Heart left ventricle (tissue), 16 donors: ENCODE measurements at regions not wholly inside any gene's neighbourhood (a gene's known extent, or its start where the extent isn't known, plus 50 kb on each side); places are given as distances from the start of the nearest gene placed in this dataset.

Experiments used
- ATAC-seq, 4 donors: fragments of 200-7000 bp; cut with Tn5 transposase; one replicate each; pipeline ENCODE4 v1.9.1; 2020 to 2022; ENCODE audit warnings: moderate library complexity in 4 of 4, mild to moderate bottlenecking in 3 of 4, moderate number of reproducible peaks in 1 of 4
- DNase-seq, 5 donors: peaks; one replicate each; pipeline ENCODE4 v3.0.0-alpha.2; 2020
- H3K27ac ChIP-seq, 12 donors: fragments of 200-600 bp; sonication (generic) in 4 of 12; one replicate each; pipeline versions ENCODE4 v1.5.0 to v1.8.0; 2016 to 2022; ENCODE audit warnings: mild to moderate bottlenecking in 2 of 12
- H3K27me3 ChIP-seq, 9 donors: fragments of 200-600 bp; sonication (generic) in 2 of 9; one replicate each; pipeline versions ENCODE4 v1.5.1 to v1.8.0; 2016 to 2022; ENCODE audit warnings: mild to moderate bottlenecking in 3 of 9
- H3K36me3 ChIP-seq, 9 donors: fragments of 200-600 bp; sonication (generic) in 2 of 9; one replicate each; pipeline versions ENCODE4 v1.5.0 to v1.8.0; 2018 to 2022; ENCODE audit warnings: mild to moderate bottlenecking in 2 of 9
- H3K4me1 ChIP-seq, 12 donors: fragments of 200-600 bp; sonication (generic) in 4 of 12; one replicate each; pipeline versions ENCODE4 v1.5.0 to v1.8.0; 2016 to 2022; ENCODE audit warnings: mild to moderate bottlenecking in 3 of 12
- H3K4me3 ChIP-seq, 12 donors: fragments of 200-600 bp; sonication (generic) in 4 of 12; one replicate each; pipeline versions ENCODE4 v1.5.0 to v1.8.0; 2017 to 2022; ENCODE audit warnings: mild to moderate bottlenecking in 9 of 12, moderate library complexity in 4 of 12
- H3K9me3 ChIP-seq, 12 donors: fragments of 200-600 bp; sonication (generic) in 4 of 12; one replicate each; pipeline versions ENCODE4 v1.5.0 to v1.8.0; 2016 to 2022; ENCODE audit warnings: mild to moderate bottlenecking in 1 of 12
- CTCF ChIP-seq, 12 donors: fragments of 200-600 bp; sonication (generic) in 4 of 12; IDR thresholded peaks; one replicate each; pipeline versions ENCODE4 v1.5.0 to v1.8.0; 2018 to 2022; ENCODE audit warnings: antibody characterized with exemption in 12 of 12, mild to moderate bottlenecking in 5 of 12
- POLR2A ChIP-seq, 2 donors: fragments of 450-650 bp; IDR thresholded peaks; one replicate each; pipeline ENCODE4 v1.6.1; 2017; ENCODE audit warnings: antibody characterized with exemption in 2 of 2, mild to moderate bottlenecking in 2 of 2, moderate library complexity in 2 of 2
- WGBS, 4 donors: extraction: QIAGEN DNeasy Blood & Tissue Kit in 2 of 4; methylation state at CpG; one replicate each; pipeline versions ENCODE4 v1.1.5 to v1.1.7; 2013 to 2018; 5-methylcytosine and 5-hydroxymethylcytosine counted together
- intact Hi-C, 10 donors: fragments of 100-400 bp; cut with DNase I; formaldehyde crosslinking; loops; one replicate each; pipeline versions ENCODE4 v1.11.1 to v1.14.2; 2022
- donor health status: ischemic (EF 13 %, LVEDD 7.1; RV severe dilation, severe dysfunction).
- donor health status: healthy with polysubstance abuse.
- donor health status: DM: no; HTN: yes; CAD: no.
- donor health status: DM: no; HTN: no; CAD: no.
- donor health status: ischemic (EF 25% LVEDD 6.9; RV normal size, moderate dysfunction).
- donor health status: ischemic (EF 25% LVEDD 5.7; RV mildly dilated, moderate dysfunction).
- donor health status: healthy.
- donor health status: DM: yes; HTN: yes; CAD: no.
- donor health status: ischemic (EF 35%, LVEDD 5.7; RV mildly dilated, moderate dysfunction).
- donor health status: nonischemic (EF 11% LVEDD 7.7; RV severe dilation, severe dysfunction).
- donor health status: DM: yes; HTN: yes; CAD: no.
- donor health status: PGD.
- donor health status: ischemic (EF 29% LVEDD 5.4; RV normal size, mild dysfunction).
- donor health status: nonischemic (EF 23%, LVEDD 6.1; RV moderate dilation, normal function).

- ATAC-seq (no peak), DNase-seq (no peak)
- intact Hi-C loops, result no loop called here
- H3K9me3 ChIP-seq, result peaks cover 0 to 51% (median 24%) of the 10 kb centered on the region in 12 donors
- no peaks in the 10 kb centered on the region for H3K36me3 ChIP-seq
- 89 to 95% (median 93%) methylated on average over 4 of the region's 4 CpGs for WGBS, 4 donors
- no peaks in the 10 kb centered on the region for H3K27me3 ChIP-seq
- H3K4me1 ChIP-seq, result no peaks in the 10 kb centered on the region
- H3K4me3 ChIP-seq, result no peak overlapping the region
- H3K27ac ChIP-seq, result no peak overlapping the region
- TF ChIP-seq CTCF (IDR thresholded peaks at IDR 0.05) (no peak), POLR2A (IDR thresholded peaks at IDR 0.05) (no peak)
Measured at GRCh38 chr20:37455659-37456058, 65.4 kb upstream of the NNAT start.

DNA sequence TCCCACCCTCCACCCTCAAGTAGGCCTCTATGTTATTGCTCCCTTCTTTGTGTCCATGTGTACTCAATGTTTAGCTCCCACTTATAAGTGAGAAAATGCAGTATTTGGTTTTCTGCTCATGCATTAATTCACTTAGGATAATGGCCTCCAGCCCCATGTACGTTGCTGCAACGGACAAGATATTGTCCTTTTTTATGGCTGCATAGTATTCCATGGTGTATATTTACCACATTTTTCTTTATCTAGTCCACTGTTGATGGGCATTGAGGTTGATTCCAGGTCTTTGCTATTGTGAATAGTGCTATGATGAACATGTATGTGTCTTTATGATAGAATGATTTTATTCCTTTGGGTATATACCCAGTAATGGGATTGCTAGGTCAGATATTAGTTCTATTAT, 64.1 kb upstream of the NNAT start:
- H3K27me3 ChIP-seq, result no peaks in the 10 kb centered on the region

DNA sequence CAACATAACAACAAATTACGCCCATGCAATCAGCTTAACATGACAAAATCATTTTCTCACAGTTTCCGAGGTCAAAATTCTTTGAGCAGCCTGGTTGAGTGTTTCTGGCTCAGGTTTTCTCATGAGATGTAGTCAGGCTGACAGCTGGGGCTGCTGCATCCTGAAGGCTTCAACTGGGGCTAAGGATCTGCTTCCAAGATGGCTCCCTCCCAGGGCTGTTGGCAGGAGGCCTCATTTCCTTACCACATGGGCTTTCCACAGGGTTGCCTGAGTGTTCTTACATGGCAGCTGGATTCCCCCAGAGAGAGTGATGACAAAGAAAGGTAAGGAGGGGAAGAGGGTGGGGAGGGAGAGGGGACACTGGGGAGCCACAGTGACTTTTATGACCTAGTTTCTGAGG, 63.1 kb upstream of the NNAT start:
- Histone ChIP-seq H3K9me3 (peaks cover 0 to 51% (median 24%) of the 10 kb centered on the region in 12 donors), H3K4me3 (no peak overlapping the region), H3K27me3 (no peaks in the 10 kb centered on the region), H3K4me1 (no peaks in the 10 kb centered on the region), H3K27ac (no peak overlapping the region), H3K36me3 (no peaks in the 10 kb centered on the region)
- no peak for DNase-seq
- intact Hi-C loops, result no loop called here
- TF ChIP-seq POLR2A (IDR thresholded peaks at IDR 0.05) (no peak), CTCF (IDR thresholded peaks at IDR 0.05) (no peak)
- no peak for ATAC-seq
- WGBS, 4 donors, result 93 to 97% (median 94%) methylated on average over 2 of the region's 2 CpGs

More for the DNA sequence above, 64.1 kb upstream of the NNAT start:
- 71 to 93% (median 82%) methylated on average over 2 of the region's 2 CpGs for WGBS, 4 donors
- ATAC-seq (no peak), DNase-seq (no peak)
- no peak overlapping the region for H3K4me3 ChIP-seq
- no peaks in the 10 kb centered on the region for H3K36me3 ChIP-seq
- H3K4me1 ChIP-seq, result no peaks in the 10 kb centered on the region
- peaks cover 0 to 51% (median 24%) of the 10 kb centered on the region in 12 donors for H3K9me3 ChIP-seq
- intact Hi-C loops, result no loop called here
- no peak overlapping the region for H3K27ac ChIP-seq
- TF ChIP-seq POLR2A (IDR thresholded peaks at IDR 0.05), result no peak
- TF ChIP-seq CTCF (IDR thresholded peaks at IDR 0.05), result no peak

DNA sequence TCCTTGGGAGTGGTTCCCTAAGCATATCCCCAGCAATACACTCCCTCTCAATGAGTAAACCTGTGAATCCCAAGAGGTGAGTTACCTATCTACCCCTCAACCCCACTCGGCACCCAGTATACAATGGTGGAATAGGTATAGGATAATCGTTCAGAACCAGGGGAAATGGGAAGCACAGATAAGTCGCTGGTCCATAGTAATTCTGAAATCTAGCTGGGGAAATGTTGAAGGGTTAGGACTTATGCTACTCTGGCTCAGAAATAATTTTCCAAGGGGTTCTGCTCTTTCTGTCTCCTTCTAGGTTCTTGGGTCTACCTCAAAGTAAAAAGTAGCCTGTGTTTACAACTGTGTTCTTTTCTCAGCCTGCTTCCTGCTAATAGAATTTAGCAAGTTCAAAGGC, 62.3 kb upstream of the NNAT start:
- Histone ChIP-seq H3K27ac (no peak overlapping the region), H3K4me1 (no peaks in the 10 kb centered on the region), H3K4me3 (no peak overlapping the region), H3K36me3 (no peaks in the 10 kb centered on the region), H3K27me3 (no peaks in the 10 kb centered on the region), H3K9me3 (peaks cover 0 to 51% (median 24%) of the 10 kb centered on the region in 12 donors)
- DNase-seq (no peak), ATAC-seq (no peak)
- WGBS, 4 donors, result 89 to 93% (median 92%) methylated on average over 3 of the region's 3 CpGs
- no peak for TF ChIP-seq CTCF (IDR thresholded peaks at IDR 0.05)
- intact Hi-C loops, result no loop called here
